ENCODE measurements at regions not wholly inside any gene's neighbourhood (a gene's known extent, or its start where the extent isn't known, plus 50 kb on each side); places are given as distances from the start of the nearest gene placed in this dataset.

- no peak for DNase-seq (ENCODE audit: extremely low spot score)
- ChIA-PET CTCF (no interaction called here), POLR2A (no interaction called here)
- TF ChIP-seq, protein P1, sequence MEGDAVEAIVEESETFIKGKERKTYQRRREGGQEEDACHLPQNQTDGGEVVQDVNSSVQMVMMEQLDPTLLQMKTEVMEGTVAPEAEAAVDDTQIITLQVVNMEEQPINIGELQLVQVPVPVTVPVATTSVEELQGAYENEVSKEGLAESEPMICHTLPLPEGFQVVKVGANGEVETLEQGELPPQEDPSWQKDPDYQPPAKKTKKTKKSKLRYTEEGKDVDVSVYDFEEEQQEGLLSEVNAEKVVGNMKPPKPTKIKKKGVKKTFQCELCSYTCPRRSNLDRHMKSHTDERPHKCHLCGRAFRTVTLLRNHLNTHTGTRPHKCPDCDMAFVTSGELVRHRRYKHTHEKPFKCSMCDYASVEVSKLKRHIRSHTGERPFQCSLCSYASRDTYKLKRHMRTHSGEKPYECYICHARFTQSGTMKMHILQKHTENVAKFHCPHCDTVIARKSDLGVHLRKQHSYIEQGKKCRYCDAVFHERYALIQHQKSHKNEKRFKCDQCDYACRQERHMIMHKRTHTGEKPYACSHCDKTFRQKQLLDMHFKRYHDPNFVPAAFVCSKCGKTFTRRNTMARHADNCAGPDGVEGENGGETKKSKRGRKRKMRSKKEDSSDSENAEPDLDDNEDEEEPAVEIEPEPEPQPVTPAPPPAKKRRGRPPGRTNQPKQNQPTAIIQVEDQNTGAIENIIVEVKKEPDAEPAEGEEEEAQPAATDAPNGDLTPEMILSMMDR (IDR thresholded peaks at IDR 0.05; ENCODE audit: control extremely low read depth, extremely low read depth, low read depth, missing control alignments) = no peak
These were observed 238.0 kb downstream of the RAB28 start for GRCh38 chr4:13246107-13246506.

- TF ChIP-seq, protein P1 (IDR thresholded peaks at IDR 0.05; ENCODE audit: control extremely low read depth, extremely low read depth, low read depth, missing control alignments) = no peak
- DNase-seq (ENCODE audit: extremely low spot score) = no peak
- ChIA-PET CTCF (interaction anchor here (0.8 to 1.1 kb wide), 2 partner anchors 23 to 35 kb away, joined by 3 to 4 read pairs; no protein-coding TSS in a partner anchor), POLR2A (no interaction called here)
These were observed 239.7 kb downstream of the RAB28 start for GRCh38 chr4:13244444-13244843.

DNA sequence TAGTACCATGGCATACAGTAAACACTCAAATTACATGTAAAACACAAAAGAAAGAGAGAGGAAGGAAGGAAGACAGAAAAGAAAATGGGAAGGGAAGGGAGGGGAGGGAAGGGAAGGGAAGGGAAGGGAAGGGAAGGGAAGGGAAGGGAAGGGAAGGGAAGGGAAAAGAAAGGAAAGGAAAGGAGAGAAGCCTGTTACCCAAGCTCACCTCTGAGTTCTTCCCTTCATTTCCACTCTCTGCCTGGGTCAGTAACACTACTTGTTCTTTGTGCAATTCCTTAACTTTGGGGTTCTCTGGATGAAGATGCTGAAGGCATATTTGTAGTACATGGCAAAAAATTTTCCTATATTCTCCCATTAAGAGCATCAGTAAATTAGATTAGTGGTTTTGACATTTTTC lies 241.0 kb downstream of the RAB28 start:
- ChIA-PET POLR2A (no interaction called here), CTCF (interaction anchor here (1.0 kb wide), 1 partner anchor 10 kb away, joined by 3 read pairs; no protein-coding TSS in a partner anchor)
- no peak for DNase-seq (ENCODE audit: extremely low spot score)
- TF ChIP-seq, protein P1 (IDR thresholded peaks at IDR 0.05; ENCODE audit: control extremely low read depth, extremely low read depth, low read depth, missing control alignments) = no peak

GRCh38 chr4:13240066-13240465 lies 244.1 kb downstream of the RAB28 start:
- ChIA-PET POLR2A (no interaction called here), CTCF (no interaction called here)
- TF ChIP-seq, protein P1 (IDR thresholded peaks at IDR 0.05; ENCODE audit: control extremely low read depth, extremely low read depth, low read depth, missing control alignments) = no peak
- DNase-seq (ENCODE audit: extremely low spot score) = no peak

GRCh38 chr4:13238936-13239335 lies 245.2 kb downstream of the RAB28 start:
- ChIA-PET POLR2A (no interaction called here), CTCF (interaction anchor here (1.4 kb wide), 1 partner anchor 14 kb away, joined by 4 read pairs; no protein-coding TSS in a partner anchor)
- TF ChIP-seq, protein P1 (IDR thresholded peaks at IDR 0.05; ENCODE audit: control extremely low read depth, extremely low read depth, low read depth, missing control alignments) = no peak
- no peak for DNase-seq (ENCODE audit: extremely low spot score)

DNA sequence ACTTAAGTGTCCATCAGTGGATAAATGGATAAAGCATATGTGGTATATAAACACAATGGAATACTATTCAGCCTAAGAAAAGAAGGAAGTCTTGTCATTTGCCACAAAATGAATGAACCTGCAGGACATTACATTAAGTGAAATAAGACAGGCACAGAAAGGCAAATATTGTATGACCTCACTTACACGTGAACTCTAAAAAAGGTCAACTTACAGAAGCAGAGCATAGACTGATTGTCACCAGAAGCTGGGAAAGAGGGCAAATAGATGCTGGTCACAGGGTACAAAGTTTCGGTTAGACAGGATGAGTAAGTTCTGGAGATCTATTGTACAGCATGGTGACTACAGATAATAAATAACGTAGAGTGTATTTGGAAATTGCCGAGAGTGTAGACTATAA lies 247.7 kb downstream of the RAB28 start:
- ChIA-PET POLR2A (no interaction called here), CTCF (no interaction called here)
- no peak for DNase-seq (ENCODE audit: extremely low spot score)
- TF ChIP-seq, protein P1 (IDR thresholded peaks at IDR 0.05; ENCODE audit: control extremely low read depth, extremely low read depth, low read depth, missing control alignments) = no peak

DNA sequence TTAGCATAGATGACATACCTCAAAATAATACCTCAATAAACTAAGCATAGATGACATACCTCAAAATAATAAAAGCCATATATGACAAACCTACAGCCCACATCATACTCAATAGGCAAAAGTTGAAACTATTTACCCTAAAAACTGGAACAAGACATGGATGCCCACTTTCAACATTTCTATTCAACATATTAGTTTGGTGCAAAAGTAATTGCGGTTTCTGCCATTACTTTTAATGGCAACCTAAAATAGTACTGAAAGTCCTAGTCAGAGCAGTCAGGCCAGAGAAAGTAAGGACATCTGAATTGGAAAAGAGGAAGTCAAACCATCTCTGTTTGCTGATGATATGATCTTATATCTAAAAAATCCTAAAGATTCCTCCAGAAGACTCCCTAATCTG lies 250.4 kb downstream of the RAB28 start:
- CTCF ChIA-PET = no interaction called here
- POLR2A ChIA-PET = no interaction called here
- no peak for DNase-seq (ENCODE audit: extremely low spot score)
- TF ChIP-seq, protein P1 (IDR thresholded peaks at IDR 0.05; ENCODE audit: control extremely low read depth, extremely low read depth, low read depth, missing control alignments) = no peak
